ENCODE measurements at regions not wholly inside any gene's neighbourhood (a gene's known extent, or its start where the extent isn't known, plus 50 kb on each side); places are given as distances from the start of the nearest gene placed in this dataset.

DNA sequence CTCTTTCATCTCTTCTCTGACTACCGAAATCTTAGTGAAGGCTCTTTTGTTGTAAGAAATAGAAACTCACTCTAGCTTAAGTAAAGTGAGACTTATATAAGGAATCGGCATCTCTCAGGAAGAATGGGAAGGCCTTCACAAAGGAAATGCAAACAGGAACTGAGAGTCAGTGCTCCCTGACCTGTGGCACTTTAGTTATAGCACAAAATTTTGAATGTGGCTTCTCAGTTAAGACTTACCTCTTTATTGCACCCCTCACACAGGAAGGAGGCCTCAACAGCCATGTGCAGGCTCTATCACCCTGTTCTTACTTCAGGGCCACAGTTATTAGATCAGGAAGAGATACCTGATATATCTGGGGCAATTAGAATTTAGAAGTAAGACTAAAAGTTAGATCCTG is 224.7 kb upstream of the EGLN3 start:
- DNase-seq, result no peak
- Mint-ChIP-seq H3K36me3 (ENCODE audit: unreplicated experiment) (no peaks in the 10 kb centered on the region), H3K27me3 (ENCODE audit: unreplicated experiment) (no peaks in the 10 kb centered on the region), H3K27ac (ENCODE audit: unreplicated experiment) (no peak overlapping the region), H3K9me3 (ENCODE audit: unreplicated experiment) (no peaks in the 10 kb centered on the region), H3K4me3 (ENCODE audit: unreplicated experiment) (no peak overlapping the region), H3K4me1 (ENCODE audit: low read depth, unreplicated experiment) (peaks cover 36% of the 10 kb centered on the region)
- TF ChIP-seq CTCF (IDR thresholded peaks at IDR 0.05; ENCODE audit: partially characterized antibody, unreplicated experiment), result no peak

DNA sequence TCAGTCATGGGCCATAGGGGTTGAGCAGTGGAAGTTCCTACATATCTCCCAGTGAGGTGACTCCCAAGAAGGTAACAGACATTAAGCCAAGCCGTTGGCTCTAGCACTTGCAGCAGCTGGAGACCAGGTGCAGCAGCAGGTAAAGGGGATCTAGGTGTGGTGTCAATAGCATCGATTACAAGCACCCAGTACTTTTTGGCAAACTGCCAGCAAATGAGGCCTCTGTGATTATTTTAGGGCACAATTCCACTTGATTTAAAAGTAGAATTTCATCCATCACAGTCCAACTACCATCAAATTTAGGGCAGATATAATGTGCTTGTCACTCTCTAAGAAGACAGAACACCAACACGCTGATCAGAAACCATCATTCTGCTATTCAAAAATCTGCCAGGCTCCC is 224.1 kb upstream of the EGLN3 start:
- no peak for DNase-seq
- Mint-ChIP-seq H3K4me1 (ENCODE audit: low read depth, unreplicated experiment) (peaks cover 33% of the 10 kb centered on the region), H3K27me3 (ENCODE audit: unreplicated experiment) (no peaks in the 10 kb centered on the region), H3K9me3 (ENCODE audit: unreplicated experiment) (no peaks in the 10 kb centered on the region), H3K4me3 (ENCODE audit: unreplicated experiment) (no peak overlapping the region), H3K27ac (ENCODE audit: unreplicated experiment) (no peak overlapping the region), H3K36me3 (ENCODE audit: unreplicated experiment) (no peaks in the 10 kb centered on the region)
- TF ChIP-seq CTCF (IDR thresholded peaks at IDR 0.05; ENCODE audit: partially characterized antibody, unreplicated experiment), result no peak

GRCh38 chr14:34173916-34174315 is 223.0 kb upstream of the EGLN3 start:
- peaks cover 34% of the 10 kb centered on the region for H3K4me1 Mint-ChIP-seq (ENCODE audit: low read depth, unreplicated experiment)
- H3K27ac Mint-ChIP-seq (ENCODE audit: unreplicated experiment), result no peak overlapping the region
- no peaks in the 10 kb centered on the region for H3K36me3 Mint-ChIP-seq (ENCODE audit: unreplicated experiment)
- H3K9me3 Mint-ChIP-seq (ENCODE audit: unreplicated experiment), result no peaks in the 10 kb centered on the region
- no peak for DNase-seq
- TF ChIP-seq CTCF (IDR thresholded peaks at IDR 0.05; ENCODE audit: partially characterized antibody, unreplicated experiment), result no peak
- H3K4me3 Mint-ChIP-seq (ENCODE audit: unreplicated experiment), result no peak overlapping the region
- H3K27me3 Mint-ChIP-seq (ENCODE audit: unreplicated experiment), result no peaks in the 10 kb centered on the region

GRCh38 chr14:34172550-34173368 is 221.9 kb upstream of the EGLN3 start:
- DNase-seq, result no peak
- no peak overlapping the region for H3K4me3 Mint-ChIP-seq (ENCODE audit: unreplicated experiment)
- no peaks in the 10 kb centered on the region for H3K36me3 Mint-ChIP-seq (ENCODE audit: unreplicated experiment)
- H3K4me1 Mint-ChIP-seq (ENCODE audit: low read depth, unreplicated experiment), result peaks cover 33% of the 10 kb centered on the region
- no peaks in the 10 kb centered on the region for H3K9me3 Mint-ChIP-seq (ENCODE audit: unreplicated experiment)
- H3K27me3 Mint-ChIP-seq (ENCODE audit: unreplicated experiment), result no peaks in the 10 kb centered on the region
- H3K27ac Mint-ChIP-seq (ENCODE audit: unreplicated experiment), result no peak overlapping the region
- no peak for TF ChIP-seq CTCF (IDR thresholded peaks at IDR 0.05; ENCODE audit: partially characterized antibody, unreplicated experiment)

GRCh38 chr14:34172173-34172451 is 221.2 kb upstream of the EGLN3 start:
- no peaks in the 10 kb centered on the region for H3K36me3 Mint-ChIP-seq (ENCODE audit: unreplicated experiment)

More at GRCh38 chr14:34172173-34172451, 221.2 kb upstream of the EGLN3 start:
- Mint-ChIP-seq H3K4me3 (ENCODE audit: unreplicated experiment) (no peak overlapping the region), H3K9me3 (ENCODE audit: unreplicated experiment) (no peaks in the 10 kb centered on the region), H3K4me1 (ENCODE audit: low read depth, unreplicated experiment) (peaks cover 30% of the 10 kb centered on the region), H3K27ac (ENCODE audit: unreplicated experiment) (no peak overlapping the region), H3K27me3 (ENCODE audit: unreplicated experiment) (no peaks in the 10 kb centered on the region)
- TF ChIP-seq CTCF (IDR thresholded peaks at IDR 0.05; ENCODE audit: partially characterized antibody, unreplicated experiment), result no peak
- no peak for DNase-seq
